DND-41 (cell line): ENCODE measurements at regions not wholly inside any gene's neighbourhood (a gene's known extent, or its start where the extent isn't known, plus 50 kb on each side); places are given as distances from the start of the nearest gene placed in this dataset.

ENCODE experiments used
- ATAC-seq: fragments of 200-7000 bp; cut with Tn5 transposase; 3 replicates; pipeline ENCODE4 v1.9.1; 2021; ENCODE audit warnings: low read depth; ENCODE audit not compliant: insufficient read depth
- DNase-seq: peaks from one replicate; pipeline ENCODE4 v3.0.0-alpha.2; 2020
- H2AFZ ChIP-seq: 2 replicates; pipeline ENCODE4 v1.6.0; 2012; ENCODE audit warnings: low read depth, low read length
- H3K27ac ChIP-seq: 2 replicates; pipeline ENCODE4 v1.5.1; 2012; ENCODE audit warnings: low read length, inconsistent platforms
- H3K27me3 ChIP-seq: fragments of 200-600 bp; sonication (generic); 2 replicates; pipeline ENCODE4 v1.6.0; 2012; ENCODE audit warnings: low read length, mild to moderate bottlenecking, inconsistent platforms; ENCODE audit not compliant: insufficient read depth, poor library complexity
- H3K36me3 ChIP-seq: 2 replicates; pipeline ENCODE4 v1.5.1; 2012; ENCODE audit warnings: low read length, inconsistent platforms; ENCODE audit not compliant: insufficient read depth
- H3K4me1 ChIP-seq: 2 replicates; pipeline ENCODE4 v1.5.1; 2012; ENCODE audit warnings: mild to moderate bottlenecking, low read length; ENCODE audit not compliant: insufficient read depth
- H3K4me2 ChIP-seq: 2 replicates; pipeline ENCODE4 v1.6.0; 2012; ENCODE audit warnings: mild to moderate bottlenecking, moderate library complexity, low read length, inconsistent platforms; ENCODE audit not compliant: insufficient read depth
- H3K4me3 ChIP-seq, 2 experiments: fragments of 200-600 bp in 1 of 2; shearing (Covaris generic) in 1 of 2; 2 replicates each; pipeline ENCODE4 v1.5.1; 2012 to 2016; ENCODE audit warnings: inconsistent platforms in 2 of 2, low read length in 2 of 2, mild to moderate bottlenecking in 2 of 2, low read depth in 1 of 2, moderate library complexity in 1 of 2
- H3K79me2 ChIP-seq: 2 replicates; pipeline ENCODE4 v1.6.0; 2012; ENCODE audit warnings: low read length, inconsistent platforms; ENCODE audit not compliant: insufficient read depth
- H3K9ac ChIP-seq: 2 replicates; pipeline ENCODE4 v1.6.0; 2012; ENCODE audit warnings: low read depth, mild to moderate bottlenecking, inconsistent platforms, low read length, moderate library complexity
- H3K9me3 ChIP-seq: 2 replicates; pipeline ENCODE4 v1.5.1; 2012; ENCODE audit warnings: low read length, moderate library complexity, mild to moderate bottlenecking, inconsistent platforms; ENCODE audit not compliant: insufficient read depth, severe bottlenecking
- H4K20me1 ChIP-seq: 2 replicates; pipeline ENCODE4 v1.6.0; 2012; ENCODE audit warnings: low read length; ENCODE audit not compliant: insufficient read depth
- EZH2 ChIP-seq: IDR thresholded peaks from 3 replicates; pipeline ENCODE4 v1.6.1; 2012; ENCODE audit warnings: borderline replicate concordance, low read depth, mild to moderate bottlenecking, moderate library complexity, low read length, inconsistent platforms; ENCODE audit not compliant: severe bottlenecking
- TF ChIP-seq, protein P1 (sequence below): IDR thresholded peaks from 2 replicates; pipeline ENCODE4 v1.5.1; 2012; ENCODE audit warnings: borderline replicate concordance, low read length, moderate library complexity, mild to moderate bottlenecking; ENCODE audit not compliant: poor library complexity, severe bottlenecking; ENCODE audit errors: extremely low read depth

DNA sequence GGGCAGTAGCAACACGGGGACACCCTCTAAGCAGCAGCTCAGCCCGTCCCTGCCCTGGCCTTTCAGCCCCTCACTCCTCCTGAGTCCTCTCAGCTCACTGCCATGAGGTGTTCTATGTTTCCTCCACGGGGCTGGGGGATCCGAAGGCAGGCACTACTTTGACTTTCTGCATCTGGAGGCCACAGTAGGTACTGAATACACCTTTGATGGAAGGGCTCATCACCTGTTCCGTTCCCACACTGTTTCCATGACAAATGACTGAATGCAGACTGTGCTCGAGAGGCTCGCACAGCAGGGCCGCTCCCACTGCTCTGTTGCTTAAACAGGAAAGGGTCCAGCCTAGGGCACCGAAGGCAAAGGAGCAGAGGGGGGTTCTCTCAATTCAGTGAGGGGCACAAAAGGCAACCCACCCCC is 77.6 kb upstream of the DNAH14 start:
- Histone ChIP-seq H2AFZ (no peak overlapping the region), H3K9ac (no peak overlapping the region), H3K27me3 (no peaks in the 10 kb centered on the region), H3K4me1 (peaks cover 11% of the 10 kb centered on the region), H3K4me2 (no peak overlapping the region), H4K20me1 (no peaks in the 10 kb centered on the region), H3K27ac (peak overlapping the region; percentile 55), H3K79me2 (no peaks in the 10 kb centered on the region), H3K9me3 (no peaks in the 10 kb centered on the region), H3K4me3 (no peak overlapping the region), H3K36me3 (no peaks in the 10 kb centered on the region)
- DNase-seq (no peak), ATAC-seq (peak; percentile 68)
- no peak for TF ChIP-seq EZH2
- TF ChIP-seq, protein P1, sequence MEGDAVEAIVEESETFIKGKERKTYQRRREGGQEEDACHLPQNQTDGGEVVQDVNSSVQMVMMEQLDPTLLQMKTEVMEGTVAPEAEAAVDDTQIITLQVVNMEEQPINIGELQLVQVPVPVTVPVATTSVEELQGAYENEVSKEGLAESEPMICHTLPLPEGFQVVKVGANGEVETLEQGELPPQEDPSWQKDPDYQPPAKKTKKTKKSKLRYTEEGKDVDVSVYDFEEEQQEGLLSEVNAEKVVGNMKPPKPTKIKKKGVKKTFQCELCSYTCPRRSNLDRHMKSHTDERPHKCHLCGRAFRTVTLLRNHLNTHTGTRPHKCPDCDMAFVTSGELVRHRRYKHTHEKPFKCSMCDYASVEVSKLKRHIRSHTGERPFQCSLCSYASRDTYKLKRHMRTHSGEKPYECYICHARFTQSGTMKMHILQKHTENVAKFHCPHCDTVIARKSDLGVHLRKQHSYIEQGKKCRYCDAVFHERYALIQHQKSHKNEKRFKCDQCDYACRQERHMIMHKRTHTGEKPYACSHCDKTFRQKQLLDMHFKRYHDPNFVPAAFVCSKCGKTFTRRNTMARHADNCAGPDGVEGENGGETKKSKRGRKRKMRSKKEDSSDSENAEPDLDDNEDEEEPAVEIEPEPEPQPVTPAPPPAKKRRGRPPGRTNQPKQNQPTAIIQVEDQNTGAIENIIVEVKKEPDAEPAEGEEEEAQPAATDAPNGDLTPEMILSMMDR = no peak

GRCh38 chr1:224852901-224853568 is 76.4 kb upstream of the DNAH14 start:
- H2AFZ ChIP-seq = no peak overlapping the region

GRCh38 chr1:224856973-224857372 is 72.5 kb upstream of the DNAH14 start:
- H3K4me3 ChIP-seq = no peak overlapping the region
- H3K4me2 ChIP-seq = no peak overlapping the region
- no peak overlapping the region for H3K9ac ChIP-seq
- ATAC-seq (no peak), DNase-seq (no peak)
- H2AFZ ChIP-seq = no peak overlapping the region
- peaks cover 3% of the 10 kb centered on the region; the same call in 1 of the 2 replicates for H3K4me1 ChIP-seq
- no peaks in the 10 kb centered on the region for H3K9me3 ChIP-seq
- H3K27me3 ChIP-seq = no peaks in the 10 kb centered on the region
- H3K79me2 ChIP-seq = no peaks in the 10 kb centered on the region
- H3K27ac ChIP-seq = no peak overlapping the region
- H4K20me1 ChIP-seq = no peaks in the 10 kb centered on the region
- H3K36me3 ChIP-seq = no peaks in the 10 kb centered on the region
- TF ChIP-seq, protein P1 = no peak
- TF ChIP-seq EZH2 = no peak

More at GRCh38 chr1:224852901-224853568, 76.4 kb upstream of the DNAH14 start:
- no peak overlapping the region for H3K4me2 ChIP-seq
- no peaks in the 10 kb centered on the region for H3K36me3 ChIP-seq
- no peak overlapping the region for H3K9ac ChIP-seq
- peaks cover 11% of the 10 kb centered on the region for H3K4me1 ChIP-seq
- ATAC-seq = peak; percentile 9; the same call in 1 of the 3 replicates
- no peak overlapping the region for H3K4me3 ChIP-seq
- TF ChIP-seq EZH2 = no peak
- TF ChIP-seq, protein P1 = peak; percentile 88
- no peaks in the 10 kb centered on the region for H4K20me1 ChIP-seq
- H3K9me3 ChIP-seq = no peaks in the 10 kb centered on the region
- no peaks in the 10 kb centered on the region for H3K79me2 ChIP-seq
- peak; percentile 25 for DNase-seq
- H3K27ac ChIP-seq = no peak overlapping the region
- H3K27me3 ChIP-seq = no peaks in the 10 kb centered on the region
